ENCODE measurements at regions not wholly inside any gene's neighbourhood (a gene's known extent, or its start where the extent isn't known, plus 50 kb on each side); places are given as distances from the start of the nearest gene placed in this dataset.

GRCh38 chr11:119828819-119829218, 99.8 kb upstream of the NECTIN1 start:
- Mint-ChIP-seq H3K27ac (no peak overlapping the region), H3K36me3 (no peaks in the 10 kb centered on the region), H3K9me3 (peaks cover 5 to 12% of the 10 kb centered on the region in 2 donors)
- ATAC-seq (no peak), DNase-seq (ENCODE audit: low spot score in 2 of 2) (no peak)

DNA sequence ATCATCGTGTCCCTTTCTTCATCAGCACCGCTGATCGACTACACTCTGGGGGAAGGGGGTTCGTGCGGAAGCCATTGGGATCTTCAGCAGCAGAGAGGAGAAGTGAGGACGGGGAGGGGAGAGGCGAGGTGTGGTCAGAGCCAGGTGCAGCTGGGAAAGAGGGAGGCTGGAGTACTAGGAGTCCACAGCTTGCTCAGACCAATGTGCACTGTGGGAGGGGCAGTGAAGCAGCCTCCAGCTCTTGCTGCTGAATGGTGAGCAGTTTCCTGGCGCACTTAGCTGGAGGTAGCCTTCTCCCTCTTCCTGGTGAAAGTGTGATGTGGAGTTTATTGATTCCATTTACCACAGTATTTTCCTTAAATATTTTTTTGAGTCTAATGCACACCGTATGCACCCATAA, 99.0 kb upstream of the NECTIN1 start:
- Mint-ChIP-seq H3K36me3 (no peaks in the 10 kb centered on the region), H3K27ac (no peak overlapping the region), H3K9me3 (peaks cover 5 to 12% of the 10 kb centered on the region in 2 donors)
- ATAC-seq, result no peak
- DNase-seq (ENCODE audit: low spot score in 2 of 2), result no peak

DNA sequence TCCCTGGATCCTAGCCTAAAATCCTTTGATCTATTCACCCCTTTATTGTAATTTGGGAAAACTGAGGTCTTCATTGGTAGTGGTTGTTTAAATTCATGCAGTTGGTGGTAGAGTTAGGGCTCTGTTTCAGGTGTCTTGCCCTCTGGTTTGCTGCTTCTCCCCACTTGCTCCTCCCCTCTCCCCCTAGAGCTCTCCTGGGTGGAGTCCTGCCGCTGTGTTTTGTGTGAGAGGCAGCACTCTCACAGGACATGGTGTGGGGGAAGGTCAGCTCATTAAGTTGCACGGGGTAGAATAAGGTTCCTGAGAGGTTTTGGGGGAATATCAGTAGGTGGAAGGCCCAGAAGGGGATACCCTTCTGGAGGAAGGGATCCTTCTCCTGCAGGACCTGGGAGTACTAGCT, 98.1 kb upstream of the NECTIN1 start:
- Mint-ChIP-seq H3K27ac (no peak overlapping the region), H3K36me3 (no peaks in the 10 kb centered on the region), H3K9me3 (peaks cover 5 to 12% of the 10 kb centered on the region in 2 donors)
- ATAC-seq, result no peak
- DNase-seq (ENCODE audit: low spot score in 2 of 2), result no peak

DNA sequence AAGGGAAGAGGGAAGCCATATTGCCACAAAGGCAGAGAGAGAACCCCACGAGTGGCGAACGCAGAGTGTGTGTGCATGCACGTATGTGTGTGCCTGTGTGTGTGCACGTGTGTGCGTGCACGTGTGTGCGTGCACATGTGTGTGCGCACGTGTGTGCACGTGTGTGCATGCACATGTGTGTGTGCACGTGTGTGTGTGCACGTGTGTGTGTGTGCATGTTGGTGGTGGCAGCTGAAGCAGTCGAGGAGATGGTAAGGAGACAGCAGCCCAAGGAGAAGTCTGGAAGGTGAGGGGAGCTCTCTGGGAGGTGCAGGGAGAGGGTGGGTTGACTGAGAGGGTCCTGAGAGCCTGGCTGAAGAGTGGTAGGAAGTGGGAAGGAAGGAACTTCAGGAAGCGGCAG, 94.1 kb upstream of the NECTIN1 start:
- no peak overlapping the region for H3K27ac Mint-ChIP-seq
- peaks cover 5 to 9% of the 10 kb centered on the region in 2 donors for H3K9me3 Mint-ChIP-seq
- no peak for ATAC-seq
- DNase-seq (ENCODE audit: low spot score in 2 of 2), result no peak
- H3K36me3 Mint-ChIP-seq, result no peaks in the 10 kb centered on the region

- DNase-seq (ENCODE audit: low spot score in 2 of 2) (no peak), ATAC-seq (peak in 1 of 2 donors; percentile 74)
- H3K27ac Mint-ChIP-seq, result no peak overlapping the region
- no peaks in the 10 kb centered on the region for H3K36me3 Mint-ChIP-seq
- no peaks in the 10 kb centered on the region for H3K9me3 Mint-ChIP-seq
Measured at GRCh38 chr11:119816660-119817059, 87.7 kb upstream of the NECTIN1 start.

DNA sequence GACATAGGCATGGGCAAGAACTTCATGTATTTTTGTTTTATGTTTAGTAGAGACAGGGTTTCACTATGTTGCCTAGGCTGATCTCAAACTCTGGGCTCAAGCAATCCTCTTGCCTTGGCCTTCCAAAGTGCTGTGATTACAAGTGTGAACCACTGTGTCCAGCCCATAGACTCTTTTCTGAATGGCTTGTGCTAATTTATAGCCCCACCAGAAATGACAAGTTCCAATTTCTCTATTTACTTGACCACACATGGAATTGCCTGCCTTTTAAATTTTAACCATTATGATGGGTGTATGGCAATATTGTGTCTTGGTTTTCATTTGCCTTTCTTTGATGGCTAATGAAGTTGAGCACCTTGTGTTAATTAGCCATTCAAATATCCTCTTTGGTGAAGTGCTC, 85.8 kb upstream of the NECTIN1 start:
- Mint-ChIP-seq H3K27ac (no peak overlapping the region), H3K9me3 (no peaks in the 10 kb centered on the region), H3K36me3 (no peaks in the 10 kb centered on the region)
- ATAC-seq, result no peak
- DNase-seq (ENCODE audit: low spot score in 2 of 2), result no peak

GRCh38 chr11:119810478-119811232, 81.7 kb upstream of the NECTIN1 start:
- ATAC-seq, result no peak
- H3K9me3 Mint-ChIP-seq, result no peaks in the 10 kb centered on the region
- no peaks in the 10 kb centered on the region for H3K36me3 Mint-ChIP-seq
- DNase-seq (ENCODE audit: low spot score in 2 of 2), result no peak
- H3K27ac Mint-ChIP-seq, result no peak overlapping the region

DNA sequence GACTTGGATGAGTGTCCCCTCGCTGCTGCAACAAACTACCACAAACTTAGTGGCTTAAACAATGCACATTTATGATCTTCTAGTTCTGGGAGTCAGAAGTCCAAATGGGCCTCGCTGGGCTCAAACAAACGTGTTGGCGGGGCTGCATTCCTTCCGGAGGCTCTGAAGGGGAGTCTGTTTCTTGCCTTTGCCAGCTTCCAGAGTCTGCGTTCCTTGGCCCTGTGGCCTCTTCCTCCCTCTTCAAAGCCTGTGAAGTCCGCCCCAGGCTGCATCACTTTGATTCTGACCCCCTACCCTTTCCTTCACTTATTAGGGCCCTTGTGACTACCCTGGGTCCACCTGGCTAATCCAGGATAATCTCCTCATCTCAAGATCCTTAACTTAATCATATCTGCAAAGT, 80.3 kb upstream of the NECTIN1 start:
- Mint-ChIP-seq H3K9me3 (no peaks in the 10 kb centered on the region), H3K36me3 (no peaks in the 10 kb centered on the region), H3K27ac (no peak overlapping the region)
- DNase-seq (ENCODE audit: low spot score in 2 of 2) (no peak), ATAC-seq (no peak)

DNA sequence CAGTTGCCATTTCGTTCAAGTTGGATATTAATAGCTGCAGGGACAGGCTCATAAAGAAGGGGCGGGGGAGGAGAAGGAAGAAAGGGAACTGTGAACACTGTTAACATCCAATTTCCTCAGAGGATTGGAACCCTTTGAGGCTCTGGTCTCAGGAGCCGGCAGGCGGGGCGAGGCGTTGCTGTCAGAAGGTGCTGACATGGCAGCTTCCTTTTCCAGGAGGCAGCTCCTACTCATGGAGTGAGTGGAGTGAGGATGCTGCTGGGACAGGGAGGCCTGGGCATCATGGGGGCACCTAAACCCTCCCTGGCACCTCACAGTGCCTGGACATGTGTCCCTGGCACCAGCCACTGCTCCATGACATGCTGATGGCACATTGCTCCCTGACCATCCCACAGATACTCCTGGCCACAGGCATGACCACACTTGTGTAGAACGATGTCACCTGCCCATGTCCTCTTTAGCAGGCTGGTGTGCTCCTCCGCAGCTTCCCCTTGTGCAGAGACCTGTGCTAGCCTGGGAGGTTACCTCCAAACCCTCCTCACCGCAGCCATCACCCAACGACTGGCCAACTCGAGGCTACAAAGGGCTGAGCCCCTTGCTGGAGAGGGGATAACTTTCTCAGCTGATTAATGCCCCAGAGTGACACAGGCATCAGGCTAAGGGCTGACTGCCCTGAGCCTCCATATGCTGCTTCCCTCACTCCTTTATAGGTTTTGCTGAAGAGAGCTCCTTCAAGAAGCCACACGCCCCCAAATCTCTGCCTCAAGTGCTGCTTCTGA, 79.6 kb upstream of the NECTIN1 start:
- ATAC-seq (no peak), DNase-seq (ENCODE audit: low spot score in 2 of 2) (no peak)
- no peaks in the 10 kb centered on the region for H3K9me3 Mint-ChIP-seq
- no peaks in the 10 kb centered on the region for H3K36me3 Mint-ChIP-seq
- peak overlapping the region in 1 of 2 donors; percentile 48 for H3K27ac Mint-ChIP-seq

GRCh38 chr11:119807841-119808240, 78.8 kb upstream of the NECTIN1 start:
- ATAC-seq (no peak), DNase-seq (ENCODE audit: low spot score in 2 of 2) (no peak)
- no peaks in the 10 kb centered on the region for H3K36me3 Mint-ChIP-seq
- H3K27ac Mint-ChIP-seq, result no peak overlapping the region
- no peaks in the 10 kb centered on the region for H3K9me3 Mint-ChIP-seq

DNA sequence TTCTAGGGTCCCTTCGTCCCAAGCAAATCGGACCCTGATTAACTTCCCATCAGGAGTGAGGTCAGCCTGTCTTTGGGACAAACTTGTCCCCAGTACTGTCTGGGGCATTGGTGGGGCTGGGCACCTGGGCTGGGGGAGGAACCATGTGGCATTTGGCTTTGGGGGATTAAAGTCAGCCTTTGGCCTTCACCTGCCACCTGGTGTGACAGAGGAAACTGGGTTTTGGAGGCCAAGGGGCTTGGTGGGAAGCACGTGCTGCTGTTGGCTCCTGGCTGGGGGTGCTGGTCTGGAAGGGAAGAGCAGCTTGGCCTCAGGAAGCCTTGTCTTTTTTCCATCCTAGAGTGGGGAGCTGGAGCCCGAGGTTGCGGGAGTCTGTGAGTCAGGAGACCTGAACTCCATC, 78.4 kb upstream of the NECTIN1 start:
- no peak overlapping the region for H3K27ac Mint-ChIP-seq
- H3K9me3 Mint-ChIP-seq, result no peaks in the 10 kb centered on the region
- DNase-seq (ENCODE audit: low spot score in 2 of 2) (no peak), ATAC-seq (no peak)
- H3K36me3 Mint-ChIP-seq, result no peaks in the 10 kb centered on the region

DNA sequence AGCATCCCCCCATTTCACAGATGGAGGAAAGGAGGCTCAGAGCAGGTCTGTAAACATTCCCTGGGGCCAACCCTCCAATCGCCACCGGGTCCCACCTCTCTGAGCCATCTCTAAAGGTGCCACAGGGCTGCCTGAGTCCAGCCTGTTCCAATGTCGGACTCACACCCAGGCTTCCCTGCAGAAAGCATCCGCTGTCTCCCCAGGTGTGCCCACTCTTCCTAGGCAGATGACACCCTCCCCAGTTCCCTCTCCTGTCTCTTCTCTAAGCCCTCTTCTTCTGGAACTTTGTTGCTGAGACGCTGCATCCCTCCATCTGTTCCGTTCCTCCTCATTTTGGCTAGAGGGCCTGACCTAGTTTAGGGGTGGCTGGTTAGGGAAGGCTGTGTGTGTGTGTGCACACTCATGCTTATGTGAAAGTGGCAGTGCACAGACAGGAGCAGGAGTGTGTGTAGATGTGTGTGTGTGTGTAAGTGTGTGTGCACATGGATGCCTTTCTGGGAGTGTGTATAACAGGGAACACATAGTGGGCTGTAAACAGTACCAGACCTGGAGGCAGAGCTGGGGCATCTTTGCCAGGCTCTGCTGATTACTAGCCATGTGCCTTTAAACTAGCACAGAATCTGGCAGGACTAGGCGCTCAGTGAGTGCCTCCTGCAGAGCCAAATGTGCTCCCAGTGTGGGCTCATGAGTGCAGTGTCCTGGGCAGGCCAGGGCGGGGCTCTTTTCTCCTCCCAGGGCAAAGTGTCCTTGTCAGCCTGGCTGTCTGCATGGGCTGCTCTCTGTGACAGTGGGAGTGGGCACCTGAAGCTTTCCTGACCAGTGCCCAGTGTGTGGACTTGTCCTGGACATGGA, 77.3 kb upstream of the NECTIN1 start:
- no peak for DNase-seq (ENCODE audit: low spot score in 2 of 2)
- ATAC-seq, result no peak
- Mint-ChIP-seq H3K9me3 (no peaks in the 10 kb centered on the region), H3K27ac (no peak overlapping the region), H3K36me3 (no peaks in the 10 kb centered on the region)

- Mint-ChIP-seq H3K36me3 (no peaks in the 10 kb centered on the region), H3K27ac (no peak overlapping the region), H3K9me3 (no peaks in the 10 kb centered on the region)
- ATAC-seq, result no peak
- DNase-seq (ENCODE audit: low spot score in 2 of 2), result no peak
Measured at GRCh38 chr11:119805663-119806062, 76.7 kb upstream of the NECTIN1 start.

GRCh38 chr11:119804698-119805097, 75.7 kb upstream of the NECTIN1 start:
- no peaks in the 10 kb centered on the region for H3K9me3 Mint-ChIP-seq

DNA sequence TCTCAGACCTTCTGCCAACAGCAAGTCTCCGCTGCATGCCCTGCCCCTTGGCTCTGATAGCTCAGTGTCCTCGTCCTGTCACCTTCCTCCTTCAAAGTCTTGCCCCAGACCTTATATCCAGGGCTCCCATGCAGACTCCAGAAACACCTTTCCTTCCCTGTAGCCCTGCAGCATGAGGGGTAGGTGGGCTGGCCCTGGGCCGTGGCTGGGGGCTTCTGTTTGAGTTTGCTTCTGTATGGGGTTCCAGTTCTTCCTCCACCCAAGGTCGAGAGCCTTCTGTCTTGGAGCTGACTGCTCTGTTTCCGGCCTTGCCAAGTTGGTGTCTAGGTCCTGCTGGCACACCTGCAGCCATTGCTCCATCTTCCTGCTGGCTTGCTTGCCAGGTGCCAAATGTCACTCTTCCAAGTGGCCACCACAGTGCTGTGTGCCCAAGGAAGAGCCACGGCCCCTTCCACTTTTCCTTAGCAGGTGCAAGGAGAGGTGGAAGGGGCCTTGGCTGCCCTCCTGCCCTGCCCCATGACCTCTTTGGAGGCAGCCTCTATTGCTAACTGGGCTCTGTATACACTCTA, 74.8 kb upstream of the NECTIN1 start:
- peak overlapping the region in 1 of 2 donors; percentile 40 for H3K27ac Mint-ChIP-seq
- no peaks in the 10 kb centered on the region for H3K36me3 Mint-ChIP-seq
- DNase-seq (ENCODE audit: low spot score in 2 of 2) (no peak), ATAC-seq (no peak)
- no peaks in the 10 kb centered on the region for H3K9me3 Mint-ChIP-seq

More at GRCh38 chr11:119804698-119805097, 75.7 kb upstream of the NECTIN1 start:
- Mint-ChIP-seq H3K36me3 (no peaks in the 10 kb centered on the region), H3K27ac (no peak overlapping the region)
- DNase-seq (ENCODE audit: low spot score in 2 of 2), result no peak
- no peak for ATAC-seq

GRCh38 chr11:119803139-119803538, 74.1 kb upstream of the NECTIN1 start:
- Mint-ChIP-seq H3K27ac (no peak overlapping the region), H3K36me3 (no peaks in the 10 kb centered on the region), H3K9me3 (no peaks in the 10 kb centered on the region)
- ATAC-seq (no peak), DNase-seq (ENCODE audit: low spot score in 2 of 2) (no peak)

DNA sequence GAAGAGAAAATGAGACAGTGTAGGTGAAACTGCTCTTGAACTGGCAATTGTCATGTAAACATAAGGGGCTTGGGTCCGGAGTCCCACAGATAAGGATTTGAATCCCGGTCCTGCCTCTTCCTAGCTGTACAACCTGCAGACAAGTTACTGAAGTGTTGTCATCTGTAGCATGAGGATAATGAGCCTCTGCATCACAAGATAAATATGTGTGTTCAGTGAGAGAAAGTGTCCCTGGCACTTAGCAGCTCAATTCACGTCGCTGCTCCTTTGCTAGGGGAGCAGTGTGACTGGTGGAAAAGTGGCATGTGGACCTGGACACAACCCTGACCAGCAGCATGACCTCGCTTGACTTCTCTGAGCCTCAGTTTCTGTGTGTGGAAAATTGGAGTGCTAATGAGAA, 73.7 kb upstream of the NECTIN1 start:
- no peaks in the 10 kb centered on the region for H3K36me3 Mint-ChIP-seq
- no peaks in the 10 kb centered on the region for H3K9me3 Mint-ChIP-seq
- ATAC-seq (no peak), DNase-seq (ENCODE audit: low spot score in 2 of 2) (no peak)
- no peak overlapping the region for H3K27ac Mint-ChIP-seq

Data from activated naive CD4-positive, alpha-beta T cell treated with anti-CD3 and anti-CD28 coated beads, Interleukin-2, amount 50 U/mL, for 72 hours (primary cell).